Hepatocyte (in vitro differentiated cells): ENCODE measurements at regions not wholly inside any gene's neighbourhood (a gene's known extent, or its start where the extent isn't known, plus 50 kb on each side); places are given as distances from the start of the nearest gene placed in this dataset.

Experiments used
- CTCF ChIP-seq: fragments of 200-600 bp; sonication (generic); IDR thresholded peaks from 2 replicates; pipeline ENCODE4 v1.5.1; 2016; ENCODE audit warnings: antibody characterized with exemption, mild to moderate bottlenecking; ENCODE audit not compliant: poor library complexity
- EZH2 ChIP-seq: fragments of 200-600 bp; sonication (generic); IDR thresholded peaks from 2 replicates; pipeline ENCODE4 v1.6.1; 2016; ENCODE audit warnings: antibody characterized with exemption, mild to moderate bottlenecking, borderline replicate concordance
- EZH2phosphoT487 ChIP-seq: fragments of 200-600 bp; sonication (generic); IDR thresholded peaks from one replicate; pipeline ENCODE4 v1.6.1; 2018; ENCODE audit warnings: antibody characterized with exemption, mild to moderate bottlenecking, low read depth, moderate library complexity; ENCODE audit not compliant: unreplicated experiment, severe bottlenecking

GRCh38 chr10:89082086-89082485 lies 91.5 kb downstream of the FAS start:
- TF ChIP-seq CTCF (no peak), EZH2 (no peak), EZH2phosphoT487 (no peak)
